SU-DHL-6 (cell line): ENCODE measurements at regions not wholly inside any gene's neighbourhood (a gene's known extent, or its start where the extent isn't known, plus 50 kb on each side); places are given as distances from the start of the nearest gene placed in this dataset.

ENCODE experiments used
- H2AFZ ChIP-seq: fragments of 200-600 bp; sonication (generic); 2 replicates; pipeline ENCODE4 v1.6.1; 2014; ENCODE audit warnings: low read depth, mild to moderate bottlenecking, moderate library complexity, mixed read lengths, antibody characterized with exemption, low read length; ENCODE audit not compliant: severe bottlenecking
- H3F3A ChIP-seq: fragments of 200-600 bp; shearing (Covaris generic); 2 replicates; pipeline ENCODE4 v1.6.0; 2016; ENCODE audit warnings: antibody characterized with exemption, mild to moderate bottlenecking; ENCODE audit not compliant: insufficient read depth
- H3K27ac ChIP-seq: fragments of 200-600 bp; sonication (generic); 2 replicates; pipeline ENCODE4 v1.5.1; 2016; ENCODE audit warnings: low read depth, mild to moderate bottlenecking, low read length, moderate library complexity, mixed read lengths
- H3K27me3 ChIP-seq: fragments of 200-600 bp; sonication (generic), shearing (Covaris generic); 2 replicates; pipeline ENCODE4 v1.6.0; 2014; ENCODE audit warnings: mild to moderate bottlenecking, low read length
- H3K36me3 ChIP-seq: fragments of 200-600 bp; sonication (generic); 2 replicates; pipeline ENCODE4 v1.6.1; 2014; ENCODE audit warnings: mild to moderate bottlenecking, low read length, mixed read lengths
- H3K4me2 ChIP-seq: fragments of 300-600, 200-600 bp; shearing (Covaris generic), sonication (generic); 2 replicates; pipeline ENCODE4 v1.6.0; 2014; ENCODE audit warnings: low read length, low read depth, mild to moderate bottlenecking; ENCODE audit not compliant: poor library complexity, severe bottlenecking
- H3K4me3 ChIP-seq: fragments of 200-600 bp; sonication (generic); 2 replicates; pipeline ENCODE4 v1.5.1; 2014; ENCODE audit warnings: antibody characterized with exemption, low read length, mild to moderate bottlenecking, mixed read lengths; ENCODE audit not compliant: insufficient read depth, poor library complexity, severe bottlenecking
- H3K79me2 ChIP-seq: fragments of 200-600 bp; sonication (generic); 2 replicates; pipeline ENCODE4 v1.6.1; 2014; ENCODE audit warnings: mild to moderate bottlenecking, low read length, moderate library complexity; ENCODE audit not compliant: insufficient read depth
- H3K9ac ChIP-seq: fragments of 200-600 bp; sonication (generic); 2 replicates; pipeline ENCODE4 v1.7.0; 2014; ENCODE audit warnings: mild to moderate bottlenecking, low read length
- H3K9me2 ChIP-seq: fragments of 200-600 bp; sonication (generic); replicated peaks from 2 replicates; pipeline ENCODE4 v1.6.1; 2014; ENCODE audit warnings: low read length; ENCODE audit not compliant: insufficient read depth
- H3K9me3 ChIP-seq: fragments of 200-600 bp; sonication (generic); 2 replicates; pipeline ENCODE4 v1.6.1; 2014; ENCODE audit warnings: low read length, mixed read lengths; ENCODE audit not compliant: insufficient read depth
- H4K20me1 ChIP-seq: fragments of 200-600 bp; sonication (generic); 2 replicates; pipeline ENCODE4 v1.6.1; 2014; ENCODE audit warnings: low read depth, mild to moderate bottlenecking, antibody characterized with exemption, low read length, moderate library complexity, mixed read lengths
- EZH2phosphoT487 ChIP-seq: fragments of 200-600 bp; sonication (generic), shearing (Covaris generic); conservative IDR thresholded peaks from 2 replicates; pipeline ENCODE4 v1.6.1; 2018; ENCODE audit warnings: mild to moderate bottlenecking, antibody characterized with exemption, low read length, moderate library complexity, mixed read lengths
- TF ChIP-seq, protein P1 (sequence below): fragments of 200-600 bp; sonication (generic); IDR thresholded peaks from one replicate; pipeline ENCODE4 v1.5.1; 2017; ENCODE audit warnings: antibody characterized with exemption, mild to moderate bottlenecking, low read length, moderate library complexity; ENCODE audit not compliant: insufficient read depth, poor library complexity, severe bottlenecking

GRCh38 chr10:43965033-43965917 lies 316.6 kb upstream of the ZNF32 start:
- Histone ChIP-seq H3K9me3 (no peaks in the 10 kb centered on the region), H3F3A (no peaks in the 10 kb centered on the region), H3K4me3 (no peak overlapping the region), H4K20me1 (no peaks in the 10 kb centered on the region), H3K27me3 (no peaks in the 10 kb centered on the region), H3K36me3 (no peaks in the 10 kb centered on the region), H3K79me2 (no peaks in the 10 kb centered on the region), H3K9ac (no peak overlapping the region), H3K9me2 (no peaks in the 10 kb centered on the region), H3K4me2 (no peak overlapping the region), H2AFZ (no peak overlapping the region), H3K27ac (no peak overlapping the region)
- TF ChIP-seq, protein P1, sequence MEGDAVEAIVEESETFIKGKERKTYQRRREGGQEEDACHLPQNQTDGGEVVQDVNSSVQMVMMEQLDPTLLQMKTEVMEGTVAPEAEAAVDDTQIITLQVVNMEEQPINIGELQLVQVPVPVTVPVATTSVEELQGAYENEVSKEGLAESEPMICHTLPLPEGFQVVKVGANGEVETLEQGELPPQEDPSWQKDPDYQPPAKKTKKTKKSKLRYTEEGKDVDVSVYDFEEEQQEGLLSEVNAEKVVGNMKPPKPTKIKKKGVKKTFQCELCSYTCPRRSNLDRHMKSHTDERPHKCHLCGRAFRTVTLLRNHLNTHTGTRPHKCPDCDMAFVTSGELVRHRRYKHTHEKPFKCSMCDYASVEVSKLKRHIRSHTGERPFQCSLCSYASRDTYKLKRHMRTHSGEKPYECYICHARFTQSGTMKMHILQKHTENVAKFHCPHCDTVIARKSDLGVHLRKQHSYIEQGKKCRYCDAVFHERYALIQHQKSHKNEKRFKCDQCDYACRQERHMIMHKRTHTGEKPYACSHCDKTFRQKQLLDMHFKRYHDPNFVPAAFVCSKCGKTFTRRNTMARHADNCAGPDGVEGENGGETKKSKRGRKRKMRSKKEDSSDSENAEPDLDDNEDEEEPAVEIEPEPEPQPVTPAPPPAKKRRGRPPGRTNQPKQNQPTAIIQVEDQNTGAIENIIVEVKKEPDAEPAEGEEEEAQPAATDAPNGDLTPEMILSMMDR, result no peak
- TF ChIP-seq EZH2phosphoT487, result no peak

- Histone ChIP-seq H3K79me2 (no peaks in the 10 kb centered on the region), H3K9me2 (no peaks in the 10 kb centered on the region), H3K9ac (no peak overlapping the region), H3K36me3 (no peaks in the 10 kb centered on the region), H2AFZ (no peak overlapping the region), H3F3A (no peaks in the 10 kb centered on the region), H3K4me3 (no peak overlapping the region), H4K20me1 (no peaks in the 10 kb centered on the region), H3K27ac (no peak overlapping the region), H3K27me3 (no peaks in the 10 kb centered on the region), H3K9me3 (no peaks in the 10 kb centered on the region), H3K4me2 (no peak overlapping the region)
- TF ChIP-seq, protein P1, result no peak
- TF ChIP-seq EZH2phosphoT487, result no peak
Observed at GRCh38 chr10:43964486-43964885, 315.8 kb upstream of the ZNF32 start.

DNA sequence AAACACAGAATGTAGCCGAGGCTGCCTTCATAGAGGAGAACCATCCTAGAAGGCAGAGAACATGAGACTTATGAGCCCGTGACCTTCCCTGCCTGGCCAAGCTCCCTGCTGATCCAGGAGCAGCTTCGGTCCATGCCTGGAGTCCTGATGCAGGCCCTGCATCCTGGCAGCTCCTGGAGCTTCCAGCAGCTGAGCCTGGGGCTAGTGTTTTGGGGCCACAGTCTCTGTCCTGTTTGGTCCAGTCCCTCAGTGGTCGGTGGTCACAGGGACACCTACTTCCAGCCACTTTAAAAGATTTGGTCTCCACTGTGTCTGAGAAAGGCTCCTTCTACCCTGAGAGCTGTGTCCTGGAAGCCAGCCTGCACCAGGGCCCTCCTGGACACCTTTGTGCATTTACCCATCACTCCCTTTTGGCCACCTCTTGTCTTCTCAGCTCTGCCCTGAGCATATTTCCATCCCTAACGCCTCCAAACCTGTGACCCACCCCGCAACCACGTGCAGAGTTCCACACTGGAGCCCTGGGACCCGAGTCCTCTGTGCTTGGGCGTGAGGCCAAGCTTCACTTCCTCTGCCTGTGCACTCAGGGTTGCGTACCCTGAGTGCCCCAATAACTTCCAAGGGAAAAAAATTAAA lies 315.2 kb upstream of the ZNF32 start:
- no peaks in the 10 kb centered on the region for H3K27me3 ChIP-seq
- no peaks in the 10 kb centered on the region for H3K9me2 ChIP-seq
- H3F3A ChIP-seq, result no peaks in the 10 kb centered on the region
- no peak overlapping the region for H2AFZ ChIP-seq
- no peak overlapping the region for H3K4me3 ChIP-seq
- no peak for TF ChIP-seq EZH2phosphoT487
- no peaks in the 10 kb centered on the region for H3K79me2 ChIP-seq
- no peak overlapping the region for H3K27ac ChIP-seq
- H3K9me3 ChIP-seq, result no peaks in the 10 kb centered on the region
- no peak overlapping the region for H3K9ac ChIP-seq
- H4K20me1 ChIP-seq, result no peaks in the 10 kb centered on the region
- H3K36me3 ChIP-seq, result no peaks in the 10 kb centered on the region
- no peak overlapping the region for H3K4me2 ChIP-seq

GRCh38 chr10:43963379-43963778 lies 314.7 kb upstream of the ZNF32 start:
- no peak overlapping the region for H3K4me2 ChIP-seq
- H3K36me3 ChIP-seq, result no peaks in the 10 kb centered on the region
- H3K9me3 ChIP-seq, result no peaks in the 10 kb centered on the region
- H3K9ac ChIP-seq, result no peak overlapping the region
- no peaks in the 10 kb centered on the region for H3K79me2 ChIP-seq
- no peaks in the 10 kb centered on the region for H3K9me2 ChIP-seq
- no peak overlapping the region for H2AFZ ChIP-seq
- H3K27me3 ChIP-seq, result no peaks in the 10 kb centered on the region
- H4K20me1 ChIP-seq, result no peaks in the 10 kb centered on the region
- H3K27ac ChIP-seq, result no peak overlapping the region
- no peaks in the 10 kb centered on the region for H3F3A ChIP-seq
- no peak overlapping the region for H3K4me3 ChIP-seq
- TF ChIP-seq EZH2phosphoT487, result no peak
- TF ChIP-seq, protein P1, result no peak
